T-cell (primary cell): ENCODE measurements at regions not wholly inside any gene's neighbourhood (a gene's known extent, or its start where the extent isn't known, plus 50 kb on each side); places are given as distances from the start of the nearest gene placed in this dataset.
A peak's percentile ranks its signal among the peaks of the same experiment; 100 is the strongest.

Experiments
- ATAC-seq, 4 experiments: fragments of 200-7000 bp in 3 of 4; fragments of 150-1000 bp in 1 of 4; cut with Tn5 transposase; replicated peaks in 1 of 4; 1 replicate in 3 of 4; 2 replicates in 1 of 4; pipeline ENCODE4 v1.10.0; 2021; ENCODE audit warnings: moderate library complexity in 3 of 4, mild to moderate bottlenecking in 2 of 4, moderate number of reproducible peaks in 1 of 4
- CTCF ChIA-PET, 2 donors: fragments of 300-600 bp; sonication (Branson Sonifier 250); formaldehyde crosslinking; loops; one replicate each; lab custom pipeline; 2022; ENCODE audit warnings: antibody characterized with exemption in 2 of 2; lab: Charles Lee
- POLR2A ChIA-PET, 2 donors: fragments of 300-600 bp; sonication (Branson Sonifier 250); formaldehyde crosslinking; loops; one replicate each; lab custom pipeline; 2022; ENCODE audit warnings: antibody characterized with exemption in 2 of 2; lab: Charles Lee
- DNase-seq, 35 experiments: peaks; one replicate each; pipeline versions ENCODE4 v3.0.0 to v3.0.0-alpha.2; 2013 to 2023
- H3K27ac ChIP-seq: one replicate; pipeline ENCODE4 v1.5.1; 2013; ENCODE audit warnings: low read length
- H3K27me3 ChIP-seq, 2 experiments: replicated peaks in 1 of 2; 1 replicate in 1 of 2; 2 replicates in 1 of 2; pipeline versions ENCODE4 v1.6.1 to v1.7.0; 2013; ENCODE audit warnings: low read length in 1 of 2, mixed read lengths in 1 of 2; ENCODE audit not compliant: control insufficient read depth in 2 of 2, insufficient read depth in 2 of 2; ENCODE audit errors: extremely low read depth in 1 of 2
- H3K36me3 ChIP-seq, 2 donors: 1 replicate in 1 of 2; 2 replicates in 1 of 2; pipeline versions ENCODE4 v1.6.1 to v1.7.0; 2013; ENCODE audit warnings: low read length in 1 of 2; ENCODE audit not compliant: control insufficient read depth in 2 of 2, insufficient read depth in 1 of 2; ENCODE audit errors: extremely low read depth in 1 of 2
- H3K4me1 ChIP-seq, 2 experiments: 1 replicate in 1 of 2; 2 replicates in 1 of 2; pipeline versions ENCODE4 v1.6.1 to v1.7.0; 2013; ENCODE audit warnings: low read length in 2 of 2, mixed read lengths in 1 of 2; ENCODE audit not compliant: insufficient read depth in 2 of 2, control insufficient read depth in 1 of 2; ENCODE audit errors: extremely low read depth in 1 of 2
- H3K4me3 ChIP-seq, 2 donors: 1 replicate in 1 of 2; 2 replicates in 1 of 2; pipeline versions ENCODE4 v1.5.1 to v1.7.0; 2013; ENCODE audit warnings: mild to moderate bottlenecking in 2 of 2, low read length in 1 of 2, moderate library complexity in 1 of 2; ENCODE audit not compliant: control insufficient read depth in 1 of 2; ENCODE audit errors: extremely low read depth in 1 of 2
- H3K9me3 ChIP-seq: 2 replicates; pipeline ENCODE4 v1.7.0; 2013
- H3K27ac Mint-ChIP-seq, 2 donors: one replicate each; pipeline ENCODE4 v1.8.0; 2020 to 2021; ENCODE audit warnings: mild to moderate bottlenecking in 2 of 2, mixed read lengths in 2 of 2
- H3K27me3 Mint-ChIP-seq, 2 donors: one replicate each; pipeline ENCODE4 v1.8.0; 2021 to 2022; ENCODE audit warnings: mixed read lengths in 2 of 2
- H3K36me3 Mint-ChIP-seq: one replicate; pipeline ENCODE4 v1.8.0; 2021; ENCODE audit warnings: mixed read lengths
- H3K4me1 Mint-ChIP-seq, 3 donors: one replicate each; pipeline ENCODE4 v1.8.0; 2020 to 2022; ENCODE audit warnings: mixed read lengths in 3 of 3, mild to moderate bottlenecking in 1 of 3
- H3K4me3 Mint-ChIP-seq, 3 donors: one replicate each; pipeline ENCODE4 v1.8.0; 2020 to 2022; ENCODE audit warnings: mild to moderate bottlenecking in 3 of 3, mixed read lengths in 3 of 3, moderate library complexity in 3 of 3
- H3K9me3 Mint-ChIP-seq, 3 donors: one replicate each; pipeline ENCODE4 v1.8.0; 2020 to 2022; ENCODE audit warnings: mixed read lengths in 3 of 3
- WGBS: methylation state at CpG from one replicate; pipeline ENCODE4 v1.1.5; 2013; ENCODE audit warnings: missing lambda C conversion rate; ENCODE audit not compliant: insufficient coverage; 5-methylcytosine and 5-hydroxymethylcytosine counted together

GRCh38 chr13:99655351-99656091, 154.2 kb downstream of the TM9SF2 start:
- ChIA-PET POLR2A (interaction anchor here in 1 of 2 donors (0.6 kb wide), 2 partner anchors 9 to 49 kb away, joined by 5 read pairs; partner anchors contain the start of gene CLYBL), CTCF (interaction anchor here (0.5 to 2.8 kb wide), 19 partner anchors 31 to 1472 kb away, joined by 3 to 18 read pairs (median 3); no protein-coding TSS in a partner anchor)
- WGBS, result 71% methylated on average over 12 of the region's 17 CpGs
- H3K36me3 Mint-ChIP-seq, result peaks cover 3% of the 10 kb centered on the region
- H3K9me3 ChIP-seq, result no peaks in the 10 kb centered on the region
- no peaks in the 10 kb centered on the region for H3K27me3 Mint-ChIP-seq
- peak overlapping the region in 2 of 3 donors; percentile 41 to 79 for H3K4me3 Mint-ChIP-seq
- H3K27me3 ChIP-seq, result no peaks in the 10 kb centered on the region
- H3K36me3 ChIP-seq, result no peaks in the 10 kb centered on the region
- H3K4me3 ChIP-seq, result no peak overlapping the region
- peak overlapping the region; percentile 96 to 97 for H3K27ac Mint-ChIP-seq
- no peak overlapping the region for H3K27ac ChIP-seq
- H3K4me1 Mint-ChIP-seq, result peaks cover 46 to 49% (median 47%) of the 10 kb centered on the region in 3 donors
- no peaks in the 10 kb centered on the region for H3K9me3 Mint-ChIP-seq
- DNase-seq (peak in 1 of 35 experiments; percentile 17), ATAC-seq (no peak)
- H3K4me1 ChIP-seq, result peaks cover 23 to 40% of the 10 kb centered on the region in 2 experiments

GRCh38 chr13:99654076-99654475, 152.8 kb downstream of the TM9SF2 start:
- Mint-ChIP-seq H3K27me3 (no peaks in the 10 kb centered on the region), H3K9me3 (no peaks in the 10 kb centered on the region), H3K36me3 (peaks cover 3% of the 10 kb centered on the region), H3K27ac (no peak overlapping the region), H3K4me3 (no peak overlapping the region), H3K4me1 (peaks cover 31 to 35% (median 34%) of the 10 kb centered on the region in 3 donors)
- ATAC-seq, result no peak
- no peak overlapping the region for H3K27ac ChIP-seq
- peaks cover 13 to 32% of the 10 kb centered on the region in 2 experiments for H3K4me1 ChIP-seq
- H3K27me3 ChIP-seq, result no peaks in the 10 kb centered on the region
- 80% methylated on average over 1 of the region's 4 CpGs for WGBS
- no peaks in the 10 kb centered on the region for H3K9me3 ChIP-seq
- DNase-seq, result no peak
- no peaks in the 10 kb centered on the region for H3K36me3 ChIP-seq
- CTCF ChIA-PET, result interaction anchor here in 1 of 2 donors (0.7 to 1.4 kb wide), 4 partner anchors 15 to 861 kb away, joined by 3 to 4 read pairs (median 4); no protein-coding TSS in a partner anchor
- H3K4me3 ChIP-seq, result no peak overlapping the region
- POLR2A ChIA-PET, result no interaction called here

DNA sequence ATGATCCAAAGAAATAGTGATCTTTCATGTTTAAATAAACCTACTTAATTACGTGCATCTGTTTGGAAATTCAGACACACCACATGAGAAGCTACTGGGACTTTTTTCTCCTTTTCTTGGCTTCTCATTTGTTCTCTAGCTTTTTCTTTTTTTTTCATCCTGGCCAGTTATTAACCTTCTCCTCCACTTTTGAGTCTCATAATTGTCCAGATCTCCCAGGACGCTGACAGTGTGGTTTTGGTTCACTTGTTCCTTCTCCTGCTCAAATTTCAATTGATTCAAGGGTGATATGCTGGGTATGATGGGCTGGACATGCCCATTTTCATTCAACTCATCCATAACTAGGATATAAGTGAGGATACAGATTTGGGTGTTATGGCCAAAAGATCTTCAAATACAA, 152.3 kb downstream of the TM9SF2 start:
- POLR2A ChIA-PET, result no interaction called here
- Histone ChIP-seq H3K27ac (no peak overlapping the region), H3K9me3 (no peaks in the 10 kb centered on the region), H3K4me3 (no peak overlapping the region), H3K27me3 (no peaks in the 10 kb centered on the region), H3K4me1 (peaks cover 10 to 28% of the 10 kb centered on the region in 2 experiments), H3K36me3 (no peaks in the 10 kb centered on the region)
- no CpG with 5 or more reads among the region's 2 CpGs for WGBS
- no peak for ATAC-seq
- H3K4me3 Mint-ChIP-seq, result no peak overlapping the region
- peaks cover 3% of the 10 kb centered on the region for H3K36me3 Mint-ChIP-seq
- H3K4me1 Mint-ChIP-seq, result peaks cover 27 to 29% (median 28%) of the 10 kb centered on the region in 3 donors
- CTCF ChIA-PET, result interaction anchor here in 1 of 2 donors (0.9 to 1.4 kb wide), 3 partner anchors 14 to 861 kb away, joined by 3 to 4 read pairs (median 4); no protein-coding TSS in a partner anchor
- H3K9me3 Mint-ChIP-seq, result no peaks in the 10 kb centered on the region
- no peak overlapping the region for H3K27ac Mint-ChIP-seq
- no peaks in the 10 kb centered on the region for H3K27me3 Mint-ChIP-seq
- no peak for DNase-seq

- peaks cover 3% of the 10 kb centered on the region for H3K36me3 Mint-ChIP-seq
- ATAC-seq (no peak), DNase-seq (no peak)
- CTCF ChIA-PET, result interaction anchor here in 1 of 2 donors (0.9 kb wide), 1 partner anchor 14 kb away, joined by 3 read pairs; no protein-coding TSS in a partner anchor
- H3K36me3 ChIP-seq, result no peaks in the 10 kb centered on the region
- POLR2A ChIA-PET, result no interaction called here
- H3K4me1 ChIP-seq, result peaks cover 10 to 22% of the 10 kb centered on the region in 2 experiments
- no peak overlapping the region for H3K27ac ChIP-seq
- no peaks in the 10 kb centered on the region for H3K27me3 ChIP-seq
- no peaks in the 10 kb centered on the region for H3K9me3 ChIP-seq
- no peak overlapping the region for H3K4me3 Mint-ChIP-seq
- no peaks in the 10 kb centered on the region for H3K27me3 Mint-ChIP-seq
- peaks cover 26 to 28% (median 26%) of the 10 kb centered on the region in 3 donors for H3K4me1 Mint-ChIP-seq
- peak overlapping the region in 1 of 2 donors; percentile 71 for H3K27ac Mint-ChIP-seq
- no peaks in the 10 kb centered on the region for H3K9me3 Mint-ChIP-seq
- no peak overlapping the region for H3K4me3 ChIP-seq
- 81% methylated on average over 3 of the region's 3 CpGs for WGBS
Measured at GRCh38 chr13:99652901-99653300, 151.6 kb downstream of the TM9SF2 start.

GRCh38 chr13:99652141-99652540, 150.9 kb downstream of the TM9SF2 start:
- H3K4me1 ChIP-seq, result peaks cover 7 to 17% of the 10 kb centered on the region in 2 experiments
- CTCF ChIA-PET, result no interaction called here
- H3K4me3 Mint-ChIP-seq, result no peak overlapping the region
- H3K4me1 Mint-ChIP-seq, result peaks cover 18 to 21% (median 18%) of the 10 kb centered on the region in 3 donors
- no peak overlapping the region for H3K4me3 ChIP-seq
- H3K9me3 ChIP-seq, result no peaks in the 10 kb centered on the region
- no peaks in the 10 kb centered on the region for H3K9me3 Mint-ChIP-seq
- H3K36me3 Mint-ChIP-seq, result peaks cover 3% of the 10 kb centered on the region
- no peak overlapping the region for H3K27ac ChIP-seq
- no CpG with 5 or more reads among the region's 1 CpG for WGBS
- no peaks in the 10 kb centered on the region for H3K36me3 ChIP-seq
- DNase-seq (no peak), ATAC-seq (no peak)
- POLR2A ChIA-PET, result no interaction called here
- no peaks in the 10 kb centered on the region for H3K27me3 Mint-ChIP-seq
- no peaks in the 10 kb centered on the region for H3K27me3 ChIP-seq
- no peak overlapping the region for H3K27ac Mint-ChIP-seq

DNA sequence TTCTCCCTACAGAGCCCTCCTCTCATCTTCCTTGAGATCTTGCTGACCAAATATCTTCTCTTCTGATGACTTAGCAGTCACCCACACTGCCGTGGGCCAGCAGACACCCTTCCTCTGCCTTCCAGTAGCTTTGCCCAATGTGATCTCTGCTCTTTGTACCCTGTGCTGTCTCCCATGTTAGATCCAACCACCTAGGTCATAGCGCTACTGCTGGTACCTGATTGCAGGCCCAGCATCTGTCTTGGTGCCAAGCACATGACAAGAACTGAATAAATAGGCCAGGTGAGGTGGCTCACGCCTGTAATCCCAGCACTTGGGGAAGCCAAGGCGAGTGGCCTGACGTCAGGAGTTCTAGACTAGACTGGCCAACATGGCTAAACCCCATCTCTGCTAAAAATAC, 149.7 kb downstream of the TM9SF2 start:
- H3K27ac Mint-ChIP-seq, result no peak overlapping the region
- POLR2A ChIA-PET, result no interaction called here

More for the DNA sequence above, 149.7 kb downstream of the TM9SF2 start:
- Histone ChIP-seq H3K9me3 (no peaks in the 10 kb centered on the region), H3K27me3 (no peaks in the 10 kb centered on the region), H3K4me3 (no peak overlapping the region), H3K4me1 (peaks cover 2 to 7% of the 10 kb centered on the region in 2 experiments), H3K27ac (no peak overlapping the region), H3K36me3 (no peaks in the 10 kb centered on the region)
- Mint-ChIP-seq H3K36me3 (peaks cover 3% of the 10 kb centered on the region), H3K27me3 (no peaks in the 10 kb centered on the region), H3K9me3 (no peaks in the 10 kb centered on the region), H3K4me3 (no peak overlapping the region), H3K4me1 (peaks cover 7 to 10% (median 7%) of the 10 kb centered on the region in 3 donors)
- no peak for DNase-seq
- 95% methylated on average over 4 of the region's 5 CpGs for WGBS
- ATAC-seq, result no peak
- CTCF ChIA-PET, result no interaction called here
